Suprapubic skin (tissue), 4 donors: ENCODE measurements at regions not wholly inside any gene's neighbourhood (a gene's known extent, or its start where the extent isn't known, plus 50 kb on each side); places are given as distances from the start of the nearest gene placed in this dataset.

Experiments
- CTCF ChIP-seq, 2 donors: fragments of 200-600 bp in 1 of 2; fragments of 450-650 bp in 1 of 2; sonication (generic) in 1 of 2; IDR thresholded peaks; one replicate each; pipeline ENCODE4 v1.5.1; 2016 to 2019; ENCODE audit warnings: antibody characterized with exemption in 2 of 2, mild to moderate bottlenecking in 1 of 2, moderate library complexity in 1 of 2
- EP300 ChIP-seq: sonication (generic); formaldehyde crosslinking; IDR thresholded peaks from one replicate; pipeline ENCODE4 v1.6.1; 2017; ENCODE audit warnings: antibody characterized with exemption
- POLR2A ChIP-seq, 2 donors: fragments of 450-650 bp; IDR thresholded peaks; one replicate each; pipeline ENCODE4 v1.6.1; 2017; ENCODE audit warnings: antibody characterized with exemption in 2 of 2, mild to moderate bottlenecking in 2 of 2, moderate library complexity in 2 of 2
- POLR2AphosphoS5 ChIP-seq, 3 donors: sonication (generic); formaldehyde crosslinking; IDR thresholded peaks; one replicate each; pipeline ENCODE4 v1.6.1; 2017; ENCODE audit warnings: antibody characterized with exemption in 3 of 3

- TF ChIP-seq CTCF (IDR thresholded peaks at IDR 0.05) (no peak), POLR2AphosphoS5 (IDR thresholded peaks at IDR 0.05) (no peak), POLR2A (IDR thresholded peaks at IDR 0.05) (no peak), EP300 (no peak)
These were observed 106.8 kb upstream of the MARCKS start for GRCh38 chr6:113750151-113750855.
